ENCODE measurements at regions not wholly inside any gene's neighbourhood (a gene's known extent, or its start where the extent isn't known, plus 50 kb on each side); places are given as distances from the start of the nearest gene placed in this dataset.

GRCh38 chr7:110382736-110383135 lies 708.2 kb upstream of the LRRN3 start:
- Histone ChIP-seq H3F3A (ENCODE audit: insufficient read depth) (no peaks in the 10 kb centered on the region), H3K9me2 (ENCODE audit: insufficient read depth) (no peaks in the 10 kb centered on the region), H3K4me3 (no peak overlapping the region), H3K36me3 (ENCODE audit: low read depth) (no peaks in the 10 kb centered on the region), H3K79me2 (ENCODE audit: insufficient read depth) (no peaks in the 10 kb centered on the region), H3K4me1 (ENCODE audit: insufficient read depth) (no peaks in the 10 kb centered on the region), H3K27ac (no peak overlapping the region), H3K9me3 (ENCODE audit: low read depth) (no peaks in the 10 kb centered on the region), H3K4me2 (ENCODE audit: unreplicated experiment) (no peak overlapping the region), H3K27me3 (replicated peaks; ENCODE audit: insufficient read depth) (no peaks in the 10 kb centered on the region), H3K9ac (no peak overlapping the region), H2AFZ (no peak overlapping the region), H4K20me1 (ENCODE audit: insufficient read depth) (no peaks in the 10 kb centered on the region)
- 19 to 30% methylated on average over 6 of the region's 6 CpGs for WGBS, 2 experiments (ENCODE audit: low coverage in 1 of 2, low lambda C conversion rate in 2 of 2, missing lambda C conversion rate in 2 of 2)
- TF ChIP-seq EZH2phosphoT487 (IDR thresholded peaks at IDR 0.05; ENCODE audit: insufficient read depth, low read depth) (no peak), EZH2 (IDR thresholded peaks at IDR 0.05; ENCODE audit: insufficient read depth, poor library complexity, severe bottlenecking) (no peak)
- no peak for DNase-seq
- in situ Hi-C loops (cut with MboI) = no loop called here

GRCh38 chr7:110386006-110386405 lies 704.9 kb upstream of the LRRN3 start:
- no peak for DNase-seq
- Histone ChIP-seq H3K27me3 (replicated peaks; ENCODE audit: insufficient read depth) (no peaks in the 10 kb centered on the region), H3F3A (ENCODE audit: insufficient read depth) (no peaks in the 10 kb centered on the region), H2AFZ (no peak overlapping the region), H3K9me3 (ENCODE audit: low read depth) (no peaks in the 10 kb centered on the region), H3K9me2 (ENCODE audit: insufficient read depth) (no peaks in the 10 kb centered on the region), H3K36me3 (ENCODE audit: low read depth) (no peaks in the 10 kb centered on the region), H3K27ac (no peak overlapping the region), H3K4me1 (ENCODE audit: insufficient read depth) (no peaks in the 10 kb centered on the region), H3K79me2 (ENCODE audit: insufficient read depth) (no peaks in the 10 kb centered on the region), H4K20me1 (ENCODE audit: insufficient read depth) (no peaks in the 10 kb centered on the region), H3K9ac (no peak overlapping the region), H3K4me3 (no peak overlapping the region), H3K4me2 (ENCODE audit: unreplicated experiment) (no peak overlapping the region)
- in situ Hi-C loops (cut with MboI) = no loop called here
- TF ChIP-seq EZH2phosphoT487 (IDR thresholded peaks at IDR 0.05; ENCODE audit: insufficient read depth, low read depth) (no peak), EZH2 (IDR thresholded peaks at IDR 0.05; ENCODE audit: insufficient read depth, poor library complexity, severe bottlenecking) (no peak)

- DNase-seq = peak; percentile 27
- Histone ChIP-seq H4K20me1 (ENCODE audit: insufficient read depth) (no peaks in the 10 kb centered on the region), H3K9me3 (ENCODE audit: low read depth) (no peaks in the 10 kb centered on the region), H3K9ac (no peak overlapping the region), H3K4me1 (ENCODE audit: insufficient read depth) (no peaks in the 10 kb centered on the region), H3F3A (ENCODE audit: insufficient read depth) (no peaks in the 10 kb centered on the region), H3K9me2 (ENCODE audit: insufficient read depth) (no peaks in the 10 kb centered on the region), H3K27ac (no peak overlapping the region), H2AFZ (no peak overlapping the region), H3K27me3 (replicated peaks; ENCODE audit: insufficient read depth) (no peaks in the 10 kb centered on the region), H3K36me3 (ENCODE audit: low read depth) (no peaks in the 10 kb centered on the region), H3K4me3 (no peak overlapping the region), H3K79me2 (ENCODE audit: insufficient read depth) (no peaks in the 10 kb centered on the region), H3K4me2 (ENCODE audit: unreplicated experiment) (no peak overlapping the region)
- in situ Hi-C loops (cut with MboI) = no loop called here
- no peak for TF ChIP-seq EZH2phosphoT487 (IDR thresholded peaks at IDR 0.05; ENCODE audit: insufficient read depth, low read depth)
- no peak for TF ChIP-seq EZH2 (IDR thresholded peaks at IDR 0.05; ENCODE audit: insufficient read depth, poor library complexity, severe bottlenecking)
- 3 to 5% methylated on average over 2 of the region's 2 CpGs for WGBS, 2 experiments (ENCODE audit: low coverage in 1 of 2, low lambda C conversion rate in 2 of 2, missing lambda C conversion rate in 2 of 2)
Measured at GRCh38 chr7:110386913-110387312, 704.0 kb upstream of the LRRN3 start.

- Histone ChIP-seq H3F3A (ENCODE audit: insufficient read depth) (no peaks in the 10 kb centered on the region), H3K36me3 (ENCODE audit: low read depth) (no peaks in the 10 kb centered on the region), H3K27me3 (replicated peaks; ENCODE audit: insufficient read depth) (no peaks in the 10 kb centered on the region), H3K4me1 (ENCODE audit: insufficient read depth) (no peaks in the 10 kb centered on the region), H3K9ac (no peak overlapping the region), H3K79me2 (ENCODE audit: insufficient read depth) (no peaks in the 10 kb centered on the region), H3K9me3 (ENCODE audit: low read depth) (no peaks in the 10 kb centered on the region), H3K4me3 (no peak overlapping the region), H3K27ac (no peak overlapping the region), H4K20me1 (ENCODE audit: insufficient read depth) (no peaks in the 10 kb centered on the region), H3K9me2 (ENCODE audit: insufficient read depth) (no peaks in the 10 kb centered on the region), H3K4me2 (ENCODE audit: unreplicated experiment) (no peak overlapping the region), H2AFZ (no peak overlapping the region)
- no peak for DNase-seq
- in situ Hi-C loops (cut with MboI) = no loop called here
- no peak for TF ChIP-seq EZH2phosphoT487 (IDR thresholded peaks at IDR 0.05; ENCODE audit: insufficient read depth, low read depth)
- TF ChIP-seq EZH2 (IDR thresholded peaks at IDR 0.05; ENCODE audit: insufficient read depth, poor library complexity, severe bottlenecking) = no peak
- WGBS, 2 experiments (ENCODE audit: low coverage in 1 of 2, low lambda C conversion rate in 2 of 2, missing lambda C conversion rate in 2 of 2) = 5 to 9% methylated on average over 3 of the region's 3 CpGs
Measured at GRCh38 chr7:110387689-110388088, 703.2 kb upstream of the LRRN3 start.

GRCh38 chr7:110388457-110388856 lies 702.5 kb upstream of the LRRN3 start:
- 17 to 20% methylated on average over 1 of the region's 1 CpG for WGBS, 2 experiments (ENCODE audit: low coverage in 1 of 2, low lambda C conversion rate in 2 of 2, missing lambda C conversion rate in 2 of 2)
- Histone ChIP-seq H3F3A (ENCODE audit: insufficient read depth) (no peaks in the 10 kb centered on the region), H3K27ac (no peak overlapping the region), H4K20me1 (ENCODE audit: insufficient read depth) (no peaks in the 10 kb centered on the region), H3K36me3 (ENCODE audit: low read depth) (no peaks in the 10 kb centered on the region), H3K4me1 (ENCODE audit: insufficient read depth) (no peaks in the 10 kb centered on the region), H3K9ac (no peak overlapping the region), H2AFZ (no peak overlapping the region), H3K9me3 (ENCODE audit: low read depth) (no peaks in the 10 kb centered on the region), H3K27me3 (replicated peaks; ENCODE audit: insufficient read depth) (no peaks in the 10 kb centered on the region), H3K9me2 (ENCODE audit: insufficient read depth) (no peaks in the 10 kb centered on the region), H3K4me3 (no peak overlapping the region), H3K79me2 (ENCODE audit: insufficient read depth) (no peaks in the 10 kb centered on the region), H3K4me2 (ENCODE audit: unreplicated experiment) (no peak overlapping the region)
- DNase-seq = no peak
- in situ Hi-C loops (cut with MboI) = no loop called here
- TF ChIP-seq EZH2phosphoT487 (IDR thresholded peaks at IDR 0.05; ENCODE audit: insufficient read depth, low read depth) (no peak), EZH2 (IDR thresholded peaks at IDR 0.05; ENCODE audit: insufficient read depth, poor library complexity, severe bottlenecking) (no peak)
